PC-9 (cell line): ENCODE measurements at regions not wholly inside any gene's neighbourhood (a gene's known extent, or its start where the extent isn't known, plus 50 kb on each side); places are given as distances from the start of the nearest gene placed in this dataset.
"Not testable (repeated sequence)": the region's sequence is repeated elsewhere in the genome, so short reads cannot be mapped to it uniquely, and the experiment has no call there.

ENCODE experiments used
- CTCF ChIP-seq: fragments of 200-600 bp; sonication (generic); conservative IDR thresholded peaks from 2 replicates; pipeline ENCODE4 v1.6.1; 2017; ENCODE audit warnings: mixed run types, antibody characterized with exemption, mild to moderate bottlenecking, moderate library complexity
- EZH2 ChIP-seq: fragments of 200-600 bp; sonication (generic); IDR thresholded peaks from 2 replicates; pipeline ENCODE4 v1.8.0; 2017; ENCODE audit warnings: antibody characterized with exemption, low read depth

GRCh38 chr9:39802561-39802960 is 447.1 kb downstream of the SPATA31A1 start:
- TF ChIP-seq CTCF, EZH2: not testable (repeated sequence)
